GM10266 (cell line): ENCODE measurements at regions not wholly inside any gene's neighbourhood (a gene's known extent, or its start where the extent isn't known, plus 50 kb on each side); places are given as distances from the start of the nearest gene placed in this dataset.
"Not testable (repeated sequence)": the region's sequence is repeated elsewhere in the genome, so short reads cannot be mapped to it uniquely, and the experiment has no call there.

Experiments used
- DNase-seq: peaks from one replicate; pipeline ENCODE4 v3.0.0; 2012; ENCODE audit errors: extremely low spot score
- CTCF ChIP-seq: IDR thresholded peaks from 2 replicates; pipeline ENCODE4 v1.5.1; 2012; ENCODE audit warnings: mild to moderate bottlenecking, low read depth; ENCODE audit not compliant: control insufficient read depth, insufficient read depth; ENCODE audit errors: missing control alignments

- TF ChIP-seq CTCF, result no peak
- DNase-seq, result no peak
Observed at GRCh38 chr6:56725254-56725653, 82.6 kb upstream of the DST start.

DNA sequence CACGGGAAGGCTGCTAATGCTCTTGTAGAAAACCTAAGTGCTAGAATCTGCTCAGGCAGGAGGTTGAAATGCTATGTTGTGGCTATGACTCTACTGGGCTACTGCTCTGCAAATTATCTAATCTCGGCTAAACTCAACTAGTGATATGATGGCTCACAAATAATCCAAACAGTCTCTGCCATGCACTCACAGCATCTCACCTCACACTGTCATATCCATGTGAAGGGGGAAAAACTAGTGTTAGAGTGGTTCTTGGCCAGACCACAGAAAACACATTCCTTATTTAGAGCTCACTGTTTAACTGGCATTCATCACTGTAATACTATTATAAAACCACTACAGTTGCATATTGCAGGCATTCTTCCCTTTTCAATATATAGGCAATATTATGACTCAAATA lies 81.8 kb upstream of the DST start:
- DNase-seq, result no peak
- no peak for TF ChIP-seq CTCF

DNA sequence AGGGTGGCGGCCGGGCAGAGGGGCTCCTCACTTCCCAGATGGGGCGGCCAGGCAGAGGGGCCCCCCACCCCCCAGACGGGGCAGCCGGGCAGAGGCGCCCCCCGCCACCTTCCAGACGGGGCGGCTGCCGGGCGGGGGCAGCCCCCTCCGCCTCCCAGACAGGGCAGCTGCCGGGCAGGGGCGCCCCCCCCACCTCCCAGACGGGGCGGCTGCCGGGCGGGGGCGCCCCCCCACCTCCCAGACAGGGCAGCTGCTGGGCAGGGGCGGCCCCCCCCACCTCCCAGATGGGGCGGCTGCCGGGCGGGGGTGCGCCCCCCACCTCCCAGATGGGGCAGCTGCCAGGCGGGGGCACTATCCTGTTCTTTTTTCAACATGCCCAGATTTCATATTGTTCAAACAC lies 78.2 kb upstream of the DST start:
- TF ChIP-seq CTCF, result no peak
- DNase-seq, result no peak

DNA sequence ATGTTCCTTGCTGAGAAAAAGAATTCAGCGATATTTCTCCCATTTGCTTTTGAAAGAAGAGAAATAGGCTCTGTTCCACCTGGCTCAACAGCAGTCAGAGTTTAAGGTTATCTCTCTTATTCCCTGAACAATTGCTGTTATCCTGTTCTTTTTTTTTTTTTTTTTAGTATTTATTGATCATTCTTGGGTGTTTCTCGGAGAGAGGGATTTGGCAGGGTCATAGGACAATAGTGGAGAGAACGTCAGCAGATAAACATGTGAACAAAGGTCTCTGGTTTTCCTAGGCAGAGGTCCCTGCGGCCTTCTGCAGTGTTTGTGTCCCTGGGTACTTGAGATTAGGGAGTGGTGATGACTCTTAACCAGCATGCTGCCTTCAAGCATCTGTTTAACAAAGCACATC lies 77.5 kb upstream of the DST start:
- DNase-seq, result not testable (repeated sequence)

- not testable (repeated sequence) for DNase-seq
Observed at GRCh38 chr6:56719315-56720058, 76.8 kb upstream of the DST start.

DNA sequence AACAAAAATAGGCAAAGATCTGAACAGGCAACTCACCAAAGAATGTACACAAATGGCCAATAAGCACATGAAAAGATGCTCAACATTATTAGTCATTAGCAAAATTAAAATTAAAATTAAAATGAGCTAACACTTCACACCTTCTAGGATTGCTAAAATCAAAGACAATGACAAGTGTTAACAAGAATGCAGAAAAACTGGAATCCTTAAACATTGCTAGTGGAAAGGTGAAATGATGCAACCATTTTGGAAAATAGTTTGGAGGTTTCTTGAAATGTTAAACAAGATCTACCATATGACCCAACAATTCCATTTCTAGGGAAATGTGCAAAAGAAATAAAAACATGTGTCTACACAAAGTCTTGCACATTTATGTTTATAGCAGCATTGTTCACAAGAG lies 75.5 kb upstream of the DST start:
- no peak for DNase-seq
- no peak for TF ChIP-seq CTCF

DNA sequence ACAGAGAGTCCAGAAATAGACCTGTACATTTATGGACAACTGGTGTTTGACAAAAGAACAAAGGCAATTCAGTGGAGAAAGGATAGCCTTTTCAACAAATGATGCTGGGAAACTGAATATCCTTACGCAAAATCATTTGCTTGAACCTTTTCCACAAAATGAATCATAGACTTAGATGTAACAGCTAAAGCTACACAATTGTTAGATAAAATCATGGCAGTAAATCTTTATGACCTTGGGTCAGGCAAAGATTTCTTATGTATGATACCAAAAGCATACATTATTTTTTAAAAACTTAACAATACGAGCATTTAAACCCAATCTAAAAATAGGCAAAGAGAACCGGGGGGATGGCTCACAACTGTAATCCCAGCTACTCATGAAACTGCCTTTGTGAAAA lies 73.5 kb upstream of the DST start:
- DNase-seq, result no peak

DNA sequence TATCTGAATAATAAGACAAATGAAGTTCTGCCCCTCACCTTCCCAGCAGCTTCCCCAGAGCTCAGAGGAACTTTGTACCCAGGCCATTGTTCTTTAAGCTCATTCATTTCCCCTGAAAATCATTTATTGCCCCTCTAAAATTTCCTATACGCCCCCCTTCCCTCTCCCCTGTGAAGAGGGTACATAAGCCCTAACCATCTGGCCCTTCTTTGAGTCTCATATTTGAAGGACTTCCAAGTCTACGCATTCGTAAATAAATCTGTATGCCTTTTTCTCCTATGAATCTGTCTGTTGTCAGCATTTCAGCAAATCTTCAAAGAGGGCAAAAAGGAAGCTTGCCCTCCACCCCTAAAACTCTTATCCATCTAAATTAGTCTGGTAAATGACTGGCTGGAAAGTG lies 73.1 kb upstream of the DST start:
- TF ChIP-seq CTCF, result no peak
- DNase-seq, result no peak

More for the DNA sequence above, 73.5 kb upstream of the DST start:
- no peak for TF ChIP-seq CTCF
